ENCODE measurements at regions not wholly inside any gene's neighbourhood (a gene's known extent, or its start where the extent isn't known, plus 50 kb on each side); places are given as distances from the start of the nearest gene placed in this dataset.

DNA sequence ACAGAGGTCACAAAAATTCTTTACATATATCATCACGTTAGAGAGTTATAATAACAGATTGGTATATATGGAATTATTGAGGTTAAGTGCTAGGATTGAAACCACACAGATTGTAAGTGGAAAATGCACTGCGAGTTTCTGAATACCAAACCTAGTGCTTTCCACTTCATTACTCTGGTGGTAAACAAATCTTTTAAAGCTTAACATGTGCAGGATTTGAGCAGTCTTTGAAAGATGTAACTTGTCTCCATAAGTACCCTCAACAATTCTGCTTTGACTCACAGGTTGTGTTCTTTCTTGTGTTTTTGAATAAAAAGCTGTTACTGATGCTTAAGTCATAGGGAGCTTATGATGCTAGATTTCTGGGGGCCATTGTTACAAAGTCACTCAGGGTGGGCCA lies 314.7 kb upstream of the DACH1 start:
- no peak overlapping the region for H3K4me3 ChIP-seq (ENCODE audit: low read depth, low read length)
- TF ChIP-seq, protein P1, sequence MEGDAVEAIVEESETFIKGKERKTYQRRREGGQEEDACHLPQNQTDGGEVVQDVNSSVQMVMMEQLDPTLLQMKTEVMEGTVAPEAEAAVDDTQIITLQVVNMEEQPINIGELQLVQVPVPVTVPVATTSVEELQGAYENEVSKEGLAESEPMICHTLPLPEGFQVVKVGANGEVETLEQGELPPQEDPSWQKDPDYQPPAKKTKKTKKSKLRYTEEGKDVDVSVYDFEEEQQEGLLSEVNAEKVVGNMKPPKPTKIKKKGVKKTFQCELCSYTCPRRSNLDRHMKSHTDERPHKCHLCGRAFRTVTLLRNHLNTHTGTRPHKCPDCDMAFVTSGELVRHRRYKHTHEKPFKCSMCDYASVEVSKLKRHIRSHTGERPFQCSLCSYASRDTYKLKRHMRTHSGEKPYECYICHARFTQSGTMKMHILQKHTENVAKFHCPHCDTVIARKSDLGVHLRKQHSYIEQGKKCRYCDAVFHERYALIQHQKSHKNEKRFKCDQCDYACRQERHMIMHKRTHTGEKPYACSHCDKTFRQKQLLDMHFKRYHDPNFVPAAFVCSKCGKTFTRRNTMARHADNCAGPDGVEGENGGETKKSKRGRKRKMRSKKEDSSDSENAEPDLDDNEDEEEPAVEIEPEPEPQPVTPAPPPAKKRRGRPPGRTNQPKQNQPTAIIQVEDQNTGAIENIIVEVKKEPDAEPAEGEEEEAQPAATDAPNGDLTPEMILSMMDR (IDR thresholded peaks at IDR 0.05; ENCODE audit: low read depth, low read length, missing control alignments): no peak

DNA sequence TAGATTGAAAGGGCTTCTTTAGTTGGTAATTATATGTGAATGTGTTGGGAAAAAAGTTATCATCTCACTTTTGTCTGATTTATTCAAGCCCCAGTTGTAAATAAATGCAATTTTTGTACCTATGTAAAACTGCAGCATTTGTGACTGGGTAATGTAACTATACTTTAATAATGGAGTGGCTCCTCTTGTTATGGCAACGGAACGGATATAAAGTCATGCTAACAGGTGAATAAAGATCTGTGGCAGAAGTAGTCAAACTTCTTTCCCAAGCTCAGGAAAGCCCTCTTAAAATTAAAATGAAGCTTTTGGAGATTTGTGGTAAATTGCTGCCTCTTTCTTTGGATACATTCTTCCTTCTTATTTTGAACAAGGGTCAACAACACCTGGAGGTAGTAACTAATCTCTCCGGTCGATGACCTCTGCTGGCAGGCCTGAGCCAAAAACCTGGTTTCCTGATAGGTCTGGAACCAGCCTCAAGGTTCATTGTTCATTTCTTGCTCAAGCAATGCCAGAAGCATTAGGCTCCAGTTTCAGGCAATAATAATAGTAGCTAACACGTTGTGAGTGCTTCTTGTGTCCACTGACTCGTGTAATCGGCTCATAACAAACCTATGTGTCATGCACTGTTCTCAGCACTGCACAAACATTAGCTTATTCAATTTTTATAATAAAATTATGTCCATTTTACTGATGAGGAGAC lies 313.4 kb upstream of the DACH1 start:
- DNase-seq (ENCODE audit: low read depth): no peak
- no peak overlapping the region for H3K4me3 ChIP-seq (ENCODE audit: low read depth, low read length)
- TF ChIP-seq, protein P1 (IDR thresholded peaks at IDR 0.05; ENCODE audit: low read depth, low read length, missing control alignments): no peak

More for the DNA sequence above, 314.7 kb upstream of the DACH1 start:
- DNase-seq (ENCODE audit: low read depth): no peak

DNA sequence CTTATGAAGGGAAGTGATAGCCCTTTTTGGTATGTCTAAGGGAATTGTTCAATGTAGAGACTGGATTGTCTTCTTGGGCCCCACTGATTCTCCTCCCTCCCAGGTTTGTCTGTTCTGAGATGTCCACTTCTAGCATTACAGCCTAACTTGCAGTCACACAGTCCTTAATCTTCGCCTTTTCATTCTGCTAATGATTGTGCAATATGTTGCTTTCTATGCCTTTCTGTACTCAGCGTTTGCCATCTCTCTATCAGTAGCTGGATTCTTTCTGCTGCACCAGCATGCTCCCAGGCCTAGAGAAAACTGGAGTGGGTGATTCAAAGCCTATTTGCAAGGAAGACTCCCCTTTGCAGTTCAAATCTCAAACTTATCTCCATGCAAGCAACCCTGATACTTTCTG lies 307.5 kb upstream of the DACH1 start:
- TF ChIP-seq, protein P1 (IDR thresholded peaks at IDR 0.05; ENCODE audit: low read depth, low read length, missing control alignments): no peak
- no peak overlapping the region for H3K4me3 ChIP-seq (ENCODE audit: low read depth, low read length)
- no peak for DNase-seq (ENCODE audit: low read depth)

DNA sequence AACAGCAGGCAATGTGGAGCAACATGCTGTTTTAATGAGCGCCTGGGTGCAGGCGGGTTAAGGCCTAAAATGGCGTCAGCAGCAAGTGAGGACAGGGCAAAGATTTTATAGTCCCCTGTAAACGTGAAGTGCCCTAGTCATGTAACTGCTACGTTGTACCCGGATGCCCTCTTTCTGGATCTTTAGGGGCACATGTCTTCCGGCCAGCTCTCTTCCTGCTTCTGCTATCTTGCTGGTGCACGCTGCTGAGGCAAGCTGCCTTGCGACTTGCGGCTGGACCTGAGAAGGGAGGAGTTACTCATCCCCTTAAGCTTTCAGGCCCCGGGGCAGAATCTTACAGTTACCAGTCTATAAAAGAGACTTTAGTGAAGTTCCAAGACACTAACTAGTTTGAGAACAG lies 303.6 kb upstream of the DACH1 start:
- no peak for DNase-seq (ENCODE audit: low read depth)
- TF ChIP-seq, protein P1 (IDR thresholded peaks at IDR 0.05; ENCODE audit: low read depth, low read length, missing control alignments): no peak
- H3K4me3 ChIP-seq (ENCODE audit: low read depth, low read length): no peak overlapping the region

DNA sequence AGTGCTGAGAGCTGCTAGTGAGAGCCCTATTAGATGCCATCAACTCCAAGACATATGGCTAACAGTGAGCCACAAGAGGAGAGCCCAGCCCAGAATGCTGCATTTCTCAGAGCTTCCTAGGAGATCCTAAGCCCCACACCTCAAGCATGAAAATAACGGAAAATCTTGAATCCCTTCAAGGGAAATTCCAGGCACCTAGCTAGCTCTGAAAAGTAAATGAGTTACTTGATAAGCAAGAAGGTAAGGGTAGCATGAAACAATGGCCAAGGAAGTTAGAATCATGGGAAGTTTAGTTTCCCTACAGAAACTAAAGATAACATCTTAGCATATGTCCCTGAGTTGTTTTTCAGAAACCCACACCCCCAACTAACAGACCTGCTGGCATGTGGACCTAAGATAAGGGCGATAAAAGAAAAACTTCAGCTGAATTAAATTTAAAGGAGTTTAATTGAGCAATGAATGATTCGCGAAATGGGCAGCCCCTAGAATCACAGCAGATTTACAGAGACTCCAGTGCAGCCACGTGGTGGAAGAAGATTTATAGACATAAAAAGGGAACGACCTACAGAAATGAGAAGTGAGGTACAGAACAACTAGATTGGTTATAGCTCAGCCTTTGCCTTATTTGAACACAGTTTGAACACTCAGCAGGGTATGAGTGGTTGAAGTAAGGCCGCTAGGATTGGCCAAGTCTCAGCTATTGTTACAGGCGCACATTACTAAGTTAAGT lies 301.3 kb upstream of the DACH1 start:
- H3K4me3 ChIP-seq (ENCODE audit: low read depth, low read length): no peak overlapping the region
- no peak for DNase-seq (ENCODE audit: low read depth)
- TF ChIP-seq, protein P1 (IDR thresholded peaks at IDR 0.05; ENCODE audit: low read depth, low read length, missing control alignments): no peak

DNA sequence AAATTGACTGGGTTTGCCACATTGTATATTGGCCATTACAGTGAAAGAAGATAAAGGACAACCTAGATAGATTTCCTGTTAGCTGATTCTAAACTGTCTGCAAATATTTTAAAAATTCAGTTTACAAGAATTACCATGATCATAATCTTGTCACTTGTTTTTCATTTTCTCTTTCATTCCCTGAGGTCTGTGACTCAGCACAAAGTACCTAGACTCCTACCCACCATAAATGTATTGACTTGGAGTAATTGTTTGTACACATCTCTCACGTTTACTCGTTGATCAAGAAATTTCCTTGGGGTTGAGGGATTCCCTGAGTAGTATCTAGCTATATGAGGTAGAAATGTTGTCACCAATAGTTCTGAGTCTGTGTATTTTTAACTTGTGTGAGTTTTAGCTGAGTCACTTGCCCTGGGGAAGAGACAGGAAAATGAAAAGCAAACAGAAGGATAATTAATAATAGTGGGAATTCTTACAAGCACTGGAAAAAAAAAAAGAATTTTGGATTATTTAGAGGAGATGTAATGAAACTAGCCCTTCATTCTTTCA lies 299.2 kb upstream of the DACH1 start:
- TF ChIP-seq, protein P1 (IDR thresholded peaks at IDR 0.05; ENCODE audit: low read depth, low read length, missing control alignments): no peak
- no peak for DNase-seq (ENCODE audit: low read depth)
- no peak overlapping the region for H3K4me3 ChIP-seq (ENCODE audit: low read depth, low read length)
